Neural progenitor cell (in vitro differentiated cells): ENCODE measurements at regions not wholly inside any gene's neighbourhood (a gene's known extent, or its start where the extent isn't known, plus 50 kb on each side); places are given as distances from the start of the nearest gene placed in this dataset.
A peak's percentile ranks its signal among the peaks of the same experiment; 100 is the strongest.

Experiments used
- DNase-seq: peaks from one replicate; pipeline ENCODE4 v3.0.0-alpha.2; 2016; ENCODE audit warnings: low spot score
- H2AFZ ChIP-seq: fragments of 200-600 bp; sonication (generic); replicated peaks from 2 replicates; pipeline ENCODE4 v1.6.1; 2016; ENCODE audit warnings: antibody characterized with exemption
- H3F3A ChIP-seq: fragments of 200-600 bp; sonication (generic); 2 replicates; pipeline ENCODE4 v1.6.1; 2016; ENCODE audit warnings: antibody characterized with exemption, low read depth
- H3K27ac ChIP-seq: fragments of 200-600 bp; sonication (generic); 2 replicates; pipeline ENCODE4 v1.5.1; 2016; ENCODE audit warnings: mild to moderate bottlenecking
- H3K27me3 ChIP-seq: fragments of 200-600 bp; sonication (generic); 2 replicates; pipeline ENCODE4 v1.6.1; 2016; ENCODE audit warnings: mild to moderate bottlenecking, moderate library complexity
- H3K36me3 ChIP-seq: fragments of 200-600 bp; sonication (generic); 2 replicates; pipeline ENCODE4 v1.5.1; 2016
- H3K4me1 ChIP-seq: fragments of 200-600 bp; sonication (generic); 2 replicates; pipeline ENCODE4 v1.6.1; 2016; ENCODE audit warnings: mixed run types
- H3K4me2 ChIP-seq: fragments of 200-600 bp; sonication (generic); 2 replicates; pipeline ENCODE4 v1.6.1; 2016
- H3K4me3 ChIP-seq: fragments of 200-600 bp; sonication (generic); 2 replicates; pipeline ENCODE4 v1.5.1; 2016
- H3K79me2 ChIP-seq: fragments of 200-600 bp; sonication (generic); 2 replicates; pipeline ENCODE4 v1.6.1; 2016; ENCODE audit warnings: low read depth
- H3K9ac ChIP-seq: fragments of 200-600 bp; sonication (generic); 2 replicates; pipeline ENCODE4 v1.6.1; 2016
- H3K9me3 ChIP-seq: fragments of 200-600 bp; sonication (generic); 2 replicates; pipeline ENCODE4 v1.5.1; 2016; ENCODE audit warnings: low read depth
- H4K20me1 ChIP-seq: fragments of 200-600 bp; sonication (generic); 2 replicates; pipeline ENCODE4 v1.6.1; 2016; ENCODE audit warnings: low read depth
- H3K27ac Mint-ChIP-seq: 3 replicates; pipeline ENCODE4 v1.8.0; 2021; ENCODE audit warnings: mixed read lengths
- H3K27me3 Mint-ChIP-seq: 2 replicates; pipeline ENCODE4 v1.8.0; 2022; ENCODE audit warnings: low read depth, mild to moderate bottlenecking, inconsistent platforms, moderate library complexity, mixed read lengths; ENCODE audit not compliant: insufficient read depth
- H3K36me3 Mint-ChIP-seq: 3 replicates; pipeline ENCODE4 v1.8.0; 2021; ENCODE audit warnings: mixed read lengths
- H3K4me1 Mint-ChIP-seq: 3 replicates; pipeline ENCODE4 v1.8.0; 2021; ENCODE audit warnings: mixed read lengths
- H3K4me3 Mint-ChIP-seq: 3 replicates; pipeline ENCODE4 v1.8.0; 2021; ENCODE audit warnings: mild to moderate bottlenecking, moderate library complexity, mixed read lengths
- H3K9me3 Mint-ChIP-seq: 3 replicates; pipeline ENCODE4 v1.8.0; 2020; ENCODE audit warnings: mixed read lengths
- EZH2 ChIP-seq: fragments of 200-600 bp; sonication (generic); IDR thresholded peaks from 2 replicates; pipeline ENCODE4 v1.6.1; 2017; ENCODE audit warnings: antibody characterized with exemption, mild to moderate bottlenecking, moderate library complexity
- EZH2phosphoT487 ChIP-seq: fragments of 200-600 bp; sonication (generic); IDR thresholded peaks from 2 replicates; pipeline ENCODE4 v1.6.1; 2017; ENCODE audit warnings: antibody characterized with exemption
- TF ChIP-seq, protein P1 (sequence below): fragments of 200-600 bp; sonication (generic); IDR thresholded peaks from 2 replicates; pipeline ENCODE4 v1.5.1; 2017; ENCODE audit warnings: antibody characterized with exemption, mild to moderate bottlenecking

DNA sequence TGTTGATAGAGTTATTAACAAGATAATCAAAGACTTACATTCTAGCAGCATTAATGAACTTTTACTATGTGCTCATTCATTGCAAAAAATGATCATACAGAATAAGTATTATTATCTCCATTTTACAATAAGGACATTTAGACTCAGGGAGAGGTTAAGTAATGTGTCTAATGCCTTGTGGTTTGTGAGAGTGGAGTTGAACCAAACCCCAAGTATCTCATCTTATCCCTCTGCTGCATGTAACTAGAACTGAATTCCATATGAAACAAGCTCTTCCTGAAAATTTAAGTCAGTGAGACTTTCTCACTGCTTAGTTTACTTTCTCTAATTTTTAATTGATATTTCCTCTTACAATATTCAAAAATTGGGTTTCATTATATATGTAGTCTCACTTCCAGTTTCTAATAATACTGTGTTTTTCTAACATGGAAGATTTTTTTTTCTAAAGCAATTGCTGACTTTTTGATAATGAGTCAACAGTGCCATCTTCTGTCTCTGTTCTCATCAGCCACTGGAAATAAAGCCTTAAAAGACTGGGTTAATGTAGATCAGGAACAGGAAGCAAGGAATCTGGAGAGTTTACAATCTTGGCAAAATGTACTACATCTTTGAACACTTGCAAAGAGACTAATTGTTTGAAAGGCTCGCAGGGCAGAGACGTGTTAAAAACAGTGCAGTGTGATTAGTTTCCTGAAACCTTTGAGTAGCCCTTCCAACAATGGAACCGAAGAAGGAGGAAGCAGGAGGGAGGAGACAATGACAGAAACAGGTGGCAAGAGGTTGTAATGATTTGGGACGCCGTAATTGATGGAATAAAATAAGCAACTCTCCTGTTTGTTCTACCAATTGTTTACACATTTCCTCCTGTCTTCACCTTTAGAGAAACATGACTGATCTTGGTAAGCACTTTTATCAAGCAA, 567.6 kb downstream of the MRPL39 start:
- Histone ChIP-seq H3K4me1 (no peaks in the 10 kb centered on the region), H3K27me3 (no peaks in the 10 kb centered on the region), H3F3A (no peaks in the 10 kb centered on the region), H4K20me1 (no peaks in the 10 kb centered on the region), H3K9me3 (peaks cover 5% of the 10 kb centered on the region), H2AFZ (peak overlapping the region; percentile 89), H3K4me2 (peak overlapping the region; percentile 56), H3K79me2 (no peaks in the 10 kb centered on the region), H3K9ac (no peak overlapping the region), H3K36me3 (no peaks in the 10 kb centered on the region), H3K4me3 (peak overlapping the region; percentile 31), H3K27ac (no peak overlapping the region)
- H3K36me3 Mint-ChIP-seq = no peaks in the 10 kb centered on the region
- H3K27me3 Mint-ChIP-seq = peaks cover 2% of the 10 kb centered on the region
- no peak overlapping the region for H3K27ac Mint-ChIP-seq
- peak; percentile 5 for DNase-seq
- H3K4me3 Mint-ChIP-seq = no peak overlapping the region
- H3K9me3 Mint-ChIP-seq = no peaks in the 10 kb centered on the region
- no peak for TF ChIP-seq EZH2
- TF ChIP-seq, protein P1, sequence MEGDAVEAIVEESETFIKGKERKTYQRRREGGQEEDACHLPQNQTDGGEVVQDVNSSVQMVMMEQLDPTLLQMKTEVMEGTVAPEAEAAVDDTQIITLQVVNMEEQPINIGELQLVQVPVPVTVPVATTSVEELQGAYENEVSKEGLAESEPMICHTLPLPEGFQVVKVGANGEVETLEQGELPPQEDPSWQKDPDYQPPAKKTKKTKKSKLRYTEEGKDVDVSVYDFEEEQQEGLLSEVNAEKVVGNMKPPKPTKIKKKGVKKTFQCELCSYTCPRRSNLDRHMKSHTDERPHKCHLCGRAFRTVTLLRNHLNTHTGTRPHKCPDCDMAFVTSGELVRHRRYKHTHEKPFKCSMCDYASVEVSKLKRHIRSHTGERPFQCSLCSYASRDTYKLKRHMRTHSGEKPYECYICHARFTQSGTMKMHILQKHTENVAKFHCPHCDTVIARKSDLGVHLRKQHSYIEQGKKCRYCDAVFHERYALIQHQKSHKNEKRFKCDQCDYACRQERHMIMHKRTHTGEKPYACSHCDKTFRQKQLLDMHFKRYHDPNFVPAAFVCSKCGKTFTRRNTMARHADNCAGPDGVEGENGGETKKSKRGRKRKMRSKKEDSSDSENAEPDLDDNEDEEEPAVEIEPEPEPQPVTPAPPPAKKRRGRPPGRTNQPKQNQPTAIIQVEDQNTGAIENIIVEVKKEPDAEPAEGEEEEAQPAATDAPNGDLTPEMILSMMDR = peak; percentile 58
- no peak for TF ChIP-seq EZH2phosphoT487
- H3K4me1 Mint-ChIP-seq = no peaks in the 10 kb centered on the region

- TF ChIP-seq EZH2phosphoT487 (no peak), EZH2 (no peak)
- TF ChIP-seq, protein P1 = no peak
- Mint-ChIP-seq H3K4me3 (no peak overlapping the region), H3K27me3 (no peaks in the 10 kb centered on the region), H3K4me1 (no peaks in the 10 kb centered on the region), H3K27ac (no peak overlapping the region), H3K9me3 (no peaks in the 10 kb centered on the region), H3K36me3 (no peaks in the 10 kb centered on the region)
- no peak overlapping the region for H3K9ac ChIP-seq
- DNase-seq = no peak
- H3F3A ChIP-seq = no peaks in the 10 kb centered on the region
- H3K27me3 ChIP-seq = no peaks in the 10 kb centered on the region
- H3K4me1 ChIP-seq = no peaks in the 10 kb centered on the region
- H2AFZ ChIP-seq = no peak overlapping the region
- no peaks in the 10 kb centered on the region for H3K79me2 ChIP-seq
- peaks cover 14% of the 10 kb centered on the region for H3K9me3 ChIP-seq
- H3K4me3 ChIP-seq = no peak overlapping the region
- no peak overlapping the region for H3K27ac ChIP-seq
- no peak overlapping the region for H3K4me2 ChIP-seq
- no peaks in the 10 kb centered on the region for H3K36me3 ChIP-seq
- no peaks in the 10 kb centered on the region for H4K20me1 ChIP-seq
Observed at GRCh38 chr21:25036775-25037174, 570.5 kb downstream of the MRPL39 start.

GRCh38 chr21:25031750-25032149, 575.5 kb downstream of the MRPL39 start:
- no peaks in the 10 kb centered on the region for H3K4me1 ChIP-seq
- Mint-ChIP-seq H3K4me1 (no peaks in the 10 kb centered on the region), H3K9me3 (no peaks in the 10 kb centered on the region), H3K4me3 (no peak overlapping the region), H3K36me3 (no peaks in the 10 kb centered on the region), H3K27me3 (no peaks in the 10 kb centered on the region), H3K27ac (no peak overlapping the region)
- no peak overlapping the region for H3K4me2 ChIP-seq
- H3K9me3 ChIP-seq = peaks cover 12% of the 10 kb centered on the region
- no peaks in the 10 kb centered on the region for H4K20me1 ChIP-seq
- no peaks in the 10 kb centered on the region for H3F3A ChIP-seq
- no peak for DNase-seq
- no peak overlapping the region for H3K4me3 ChIP-seq
- no peaks in the 10 kb centered on the region for H3K79me2 ChIP-seq
- no peak overlapping the region for H2AFZ ChIP-seq
- H3K9ac ChIP-seq = no peak overlapping the region
- no peaks in the 10 kb centered on the region for H3K36me3 ChIP-seq
- TF ChIP-seq EZH2 (no peak), EZH2phosphoT487 (no peak)
- TF ChIP-seq, protein P1 = no peak
- no peaks in the 10 kb centered on the region for H3K27me3 ChIP-seq
- no peak overlapping the region for H3K27ac ChIP-seq
